ENCODE measurements at regions not wholly inside any gene's neighbourhood (a gene's known extent, or its start where the extent isn't known, plus 50 kb on each side); places are given as distances from the start of the nearest gene placed in this dataset.

- H3K9me3 ChIP-seq (ENCODE audit: control insufficient read depth, insufficient read depth, low read depth, low read length): no peaks in the 10 kb centered on the region
- in situ Hi-C loops (cut with HindIII; ENCODE audit: low pct_unique_long_range_greater_than_20kb, low sequenced_read_pairs) (no loop called here), intact Hi-C loops (cut with micrococcal nuclease; ENCODE audit: unreplicated experiment) (no loop called here)
- BruUV-seq (replicated peaks): no TSS peak
- no peaks in the 10 kb centered on the region for H3K27me3 ChIP-seq (ENCODE audit: control insufficient read depth, insufficient read depth, low read length)
- ChIA-PET CTCF (no interaction called here), POLR2A (no interaction called here)
- no peak overlapping the region for H3K27ac ChIP-seq (ENCODE audit: low read length)
- H3K36me3 ChIP-seq (ENCODE audit: control insufficient read depth, insufficient read depth, low read length): no peaks in the 10 kb centered on the region
- no peak for ATAC-seq
- H3K4me3 ChIP-seq (ENCODE audit: low read depth in 2 of 2, low read length in 2 of 2): no peak overlapping the region
- no peak for TF ChIP-seq POLR2AphosphoS5 (IDR thresholded peaks at IDR 0.05; ENCODE audit: low read depth, low read length)
- TF ChIP-seq TCF7L2 (IDR thresholded peaks at IDR 0.05; ENCODE audit: low read depth, low read length): no peak
- TF ChIP-seq SIN3A (IDR thresholded peaks at IDR 0.05; ENCODE audit: borderline replicate concordance, insufficient read depth, low read depth, low read length): no peak
- TF ChIP-seq CTCF (IDR thresholded peaks at IDR 0.05): no peak
- no peak for DNase-seq (ENCODE audit: low read depth, low spot score)
- H3K4me1 ChIP-seq (ENCODE audit: control insufficient read depth, insufficient read depth, low read length): no peaks in the 10 kb centered on the region
These were observed 73.9 kb upstream of the BRINP1 start for GRCh38 chr9:119443179-119443578.

- POLR2A ChIA-PET: no interaction called here
- CTCF ChIA-PET: no interaction called here
- no peak for ATAC-seq
These were observed 72.6 kb upstream of the BRINP1 start for GRCh38 chr9:119441832-119442231.

More at GRCh38 chr9:119441832-119442231, 72.6 kb upstream of the BRINP1 start:
- DNase-seq (ENCODE audit: low read depth, low spot score): no peak
- in situ Hi-C loops (cut with HindIII; ENCODE audit: low pct_unique_long_range_greater_than_20kb, low sequenced_read_pairs) (no loop called here), intact Hi-C loops (cut with micrococcal nuclease; ENCODE audit: unreplicated experiment) (no loop called here)
- no TSS peak for BruUV-seq (replicated peaks)
- TF ChIP-seq CTCF (IDR thresholded peaks at IDR 0.05) (no peak), POLR2AphosphoS5 (IDR thresholded peaks at IDR 0.05; ENCODE audit: low read depth, low read length) (no peak), REST (IDR thresholded peaks at IDR 0.05; ENCODE audit: insufficient read depth in 1 of 2, low read depth in 2 of 2, low read length in 1 of 2) (no peak), TCF7L2 (IDR thresholded peaks at IDR 0.05; ENCODE audit: low read depth, low read length) (no peak), SIN3A (IDR thresholded peaks at IDR 0.05; ENCODE audit: borderline replicate concordance, insufficient read depth, low read depth, low read length) (no peak)
- H3K27me3 ChIP-seq (ENCODE audit: control insufficient read depth, insufficient read depth, low read length): no peaks in the 10 kb centered on the region
- H3K4me3 ChIP-seq (ENCODE audit: low read depth in 2 of 2, low read length in 2 of 2): no peak overlapping the region
- no peaks in the 10 kb centered on the region for H3K9me3 ChIP-seq (ENCODE audit: control insufficient read depth, insufficient read depth, low read depth, low read length)
- H3K27ac ChIP-seq (ENCODE audit: low read length): no peak overlapping the region
- H3K36me3 ChIP-seq (ENCODE audit: control insufficient read depth, insufficient read depth, low read length): no peaks in the 10 kb centered on the region
- H3K4me1 ChIP-seq (ENCODE audit: control insufficient read depth, insufficient read depth, low read length): no peaks in the 10 kb centered on the region
